Natural killer cell treated with Interleukin-12 subunit alpha and Interleukin-12 subunit beta and Interleukin-15 and Interleukin-18, amount 100 ng/mL, for 72 hours (primary cell): ENCODE measurements at regions not wholly inside any gene's neighbourhood (a gene's known extent, or its start where the extent isn't known, plus 50 kb on each side); places are given as distances from the start of the nearest gene placed in this dataset.

Source experiments
- ATAC-seq, 2 donors: fragments of 150-1000 bp; cut with Tn5 transposase in 1 of 2; sonication (Bioruptor Pico), chemical (Tn5 transposase) in 1 of 2; 2 replicates each; pipeline ENCODE4 v1.10.0; 2021
- DNase-seq: peaks from one replicate; pipeline ENCODE4 v3.0.0; 2022; ENCODE audit warnings: low spot score
- H3K27ac Mint-ChIP-seq, 2 donors: 1 replicate in 1 of 2; 2 replicates in 1 of 2; pipeline ENCODE4 v1.8.0; 2022; ENCODE audit warnings: mixed read lengths in 2 of 2, mild to moderate bottlenecking in 1 of 2, moderate library complexity in 1 of 2
- H3K27me3 Mint-ChIP-seq, 2 donors: 1 replicate in 1 of 2; 2 replicates in 1 of 2; pipeline ENCODE4 v1.8.0; 2022; ENCODE audit warnings: mixed read lengths in 2 of 2
- H3K36me3 Mint-ChIP-seq: one replicate; pipeline ENCODE4 v1.8.0; 2022; ENCODE audit warnings: mixed read lengths
- H3K4me1 Mint-ChIP-seq, 2 donors: 1 replicate in 1 of 2; 2 replicates in 1 of 2; pipeline ENCODE4 v1.8.0; 2022; ENCODE audit warnings: low read depth in 2 of 2, mixed read lengths in 2 of 2, mild to moderate bottlenecking in 1 of 2
- H3K4me3 Mint-ChIP-seq: one replicate; pipeline ENCODE4 v1.8.0; 2022; ENCODE audit warnings: mixed read lengths
- H3K9me3 Mint-ChIP-seq: 2 replicates; pipeline ENCODE4 v1.8.0; 2022; ENCODE audit warnings: mixed read lengths

DNA sequence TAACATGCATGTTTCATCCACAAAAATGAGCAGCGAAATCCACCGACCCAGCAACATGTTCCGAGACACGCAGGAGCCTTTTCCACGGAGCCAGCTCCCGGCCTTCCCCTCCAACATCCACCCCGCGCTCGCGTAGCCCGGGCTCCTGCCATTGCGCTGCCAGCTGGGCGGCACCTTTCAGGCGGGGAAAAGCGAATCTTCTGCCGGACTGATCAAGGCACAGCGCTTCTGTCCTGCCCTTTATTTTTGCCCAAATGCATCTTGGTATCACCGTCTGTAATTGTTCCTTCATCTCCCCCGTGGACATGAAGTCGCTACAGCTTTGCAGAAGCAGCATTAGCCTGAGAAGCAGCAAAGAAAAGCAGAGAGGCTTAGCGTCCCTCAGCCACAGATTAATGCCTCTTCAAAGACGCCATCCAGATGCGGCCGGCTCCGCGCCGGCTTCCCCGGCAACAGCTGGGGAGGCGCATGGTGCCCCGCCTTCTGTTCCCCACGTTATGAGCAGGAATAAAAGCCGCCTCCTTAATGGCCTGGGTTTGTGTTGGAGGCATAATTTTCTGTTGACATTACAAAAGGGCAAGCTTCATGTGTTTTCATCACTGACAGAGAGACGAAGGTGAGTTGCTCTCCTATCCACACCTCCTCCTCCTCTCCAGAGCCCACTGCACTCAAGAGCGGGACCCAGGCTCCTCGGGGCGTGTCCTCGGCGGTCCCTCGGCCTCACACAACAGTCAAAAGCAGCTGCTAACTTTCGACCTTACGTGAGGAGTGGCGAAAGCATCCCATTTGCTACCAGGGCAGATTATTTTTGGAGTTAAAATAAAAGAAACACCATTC lies 122.1 kb upstream of the SALL3 start:
- Mint-ChIP-seq H3K9me3 (peaks cover 5% of the 10 kb centered on the region), H3K4me1 (peaks cover 0 to 2% of the 10 kb centered on the region in 2 donors), H3K4me3 (no peak overlapping the region), H3K36me3 (no peaks in the 10 kb centered on the region), H3K27me3 (peaks cover 12 to 21% of the 10 kb centered on the region in 2 donors), H3K27ac (no peak overlapping the region)
- no peak for DNase-seq
- no peak for ATAC-seq

DNA sequence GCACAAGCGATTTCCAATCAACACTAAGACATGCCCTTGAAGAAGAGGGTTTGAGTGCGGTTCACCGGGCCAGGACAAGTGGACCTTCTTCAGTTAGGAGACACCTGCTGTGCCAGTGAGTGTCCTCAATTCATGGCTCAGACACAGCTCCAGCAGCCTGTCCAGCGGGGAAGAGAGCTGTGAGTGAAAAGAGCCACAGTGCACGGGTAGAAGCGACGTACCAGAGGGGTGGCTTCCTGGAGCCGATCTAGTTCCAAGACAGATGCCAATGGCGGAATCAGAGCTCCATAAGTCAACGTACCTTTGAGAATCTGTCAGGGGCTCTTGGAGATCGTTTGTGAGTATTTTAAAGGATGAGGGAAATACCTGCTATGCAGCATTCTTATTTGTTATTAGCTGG lies 119.9 kb upstream of the SALL3 start:
- ATAC-seq, result no peak
- Mint-ChIP-seq H3K36me3 (no peaks in the 10 kb centered on the region), H3K4me1 (no peaks in the 10 kb centered on the region), H3K27ac (no peak overlapping the region), H3K9me3 (no peaks in the 10 kb centered on the region), H3K27me3 (peaks cover 12 to 21% of the 10 kb centered on the region in 2 donors), H3K4me3 (no peak overlapping the region)
- no peak for DNase-seq

DNA sequence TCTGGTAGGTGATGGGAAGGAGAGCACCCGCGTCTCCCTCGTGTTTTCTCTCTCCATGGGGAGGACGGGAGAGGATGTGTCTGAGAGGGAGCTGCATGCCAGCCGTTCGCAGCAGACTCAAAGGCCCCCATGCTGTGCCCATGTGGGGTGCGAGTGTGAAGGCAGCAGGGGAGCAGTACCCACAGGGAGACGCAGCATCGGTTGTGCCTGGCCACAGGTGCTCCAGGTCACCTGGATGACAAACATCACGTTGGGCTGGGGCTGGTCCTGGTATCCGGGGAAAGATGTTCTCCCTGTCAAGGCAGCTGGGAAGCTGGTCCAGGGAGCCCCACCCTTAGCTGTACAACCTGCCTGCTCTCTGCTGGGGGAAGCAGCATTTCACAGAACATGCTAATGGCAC lies 119.5 kb upstream of the SALL3 start:
- Mint-ChIP-seq H3K9me3 (no peaks in the 10 kb centered on the region), H3K4me1 (no peaks in the 10 kb centered on the region), H3K27ac (no peak overlapping the region), H3K27me3 (peaks cover 12 to 21% of the 10 kb centered on the region in 2 donors), H3K36me3 (no peaks in the 10 kb centered on the region), H3K4me3 (no peak overlapping the region)
- ATAC-seq, result no peak
- DNase-seq, result no peak

DNA sequence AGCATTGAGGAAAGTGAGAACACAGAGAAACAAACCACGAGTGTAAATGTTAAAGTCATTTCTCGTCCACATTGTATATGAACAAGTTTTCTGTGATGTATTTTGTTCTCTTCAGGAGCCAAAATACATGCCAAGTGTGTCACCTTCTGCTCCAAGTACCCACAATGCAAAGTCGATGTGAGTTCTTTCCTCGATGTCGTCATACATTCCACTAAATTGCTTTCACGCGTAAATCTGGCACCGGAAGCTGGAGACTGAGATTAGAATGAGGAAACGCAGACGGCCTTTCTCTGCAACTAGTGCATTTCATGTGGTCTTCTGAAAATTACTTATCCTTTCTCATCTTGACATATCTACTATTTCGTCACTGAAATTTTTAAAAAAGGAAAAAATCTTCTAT lies 118.5 kb upstream of the SALL3 start:
- H3K36me3 Mint-ChIP-seq, result no peaks in the 10 kb centered on the region
- ATAC-seq, result no peak
- no peak for DNase-seq
- H3K27ac Mint-ChIP-seq, result no peak overlapping the region
- H3K4me1 Mint-ChIP-seq, result no peaks in the 10 kb centered on the region
- peaks cover 12 to 21% of the 10 kb centered on the region in 2 donors for H3K27me3 Mint-ChIP-seq
- H3K9me3 Mint-ChIP-seq, result no peaks in the 10 kb centered on the region
- H3K4me3 Mint-ChIP-seq, result no peak overlapping the region

DNA sequence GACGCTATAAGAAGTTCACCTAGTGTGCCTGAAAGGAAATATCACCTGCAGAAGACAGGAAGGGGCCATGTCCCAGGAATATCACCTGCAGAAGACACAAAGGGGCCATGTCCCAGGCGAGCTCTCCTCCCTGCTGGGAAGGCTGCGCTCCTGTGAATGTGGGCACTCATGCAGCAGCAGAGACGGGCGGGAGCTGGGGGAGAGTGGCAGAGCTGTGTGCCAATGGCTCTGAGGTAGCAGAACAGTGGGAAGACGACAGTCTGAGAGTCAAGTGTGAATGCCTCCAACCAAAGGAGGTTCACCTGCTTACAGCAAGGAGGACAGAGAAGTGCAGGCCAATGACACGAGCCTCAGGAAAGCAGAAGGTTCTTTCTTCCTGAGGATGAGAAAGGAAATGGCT lies 117.9 kb upstream of the SALL3 start:
- ATAC-seq (no peak), DNase-seq (no peak)
- Mint-ChIP-seq H3K27ac (no peak overlapping the region), H3K9me3 (no peaks in the 10 kb centered on the region), H3K4me1 (no peaks in the 10 kb centered on the region), H3K4me3 (no peak overlapping the region), H3K36me3 (no peaks in the 10 kb centered on the region), H3K27me3 (peaks cover 12 to 21% of the 10 kb centered on the region in 2 donors)

DNA sequence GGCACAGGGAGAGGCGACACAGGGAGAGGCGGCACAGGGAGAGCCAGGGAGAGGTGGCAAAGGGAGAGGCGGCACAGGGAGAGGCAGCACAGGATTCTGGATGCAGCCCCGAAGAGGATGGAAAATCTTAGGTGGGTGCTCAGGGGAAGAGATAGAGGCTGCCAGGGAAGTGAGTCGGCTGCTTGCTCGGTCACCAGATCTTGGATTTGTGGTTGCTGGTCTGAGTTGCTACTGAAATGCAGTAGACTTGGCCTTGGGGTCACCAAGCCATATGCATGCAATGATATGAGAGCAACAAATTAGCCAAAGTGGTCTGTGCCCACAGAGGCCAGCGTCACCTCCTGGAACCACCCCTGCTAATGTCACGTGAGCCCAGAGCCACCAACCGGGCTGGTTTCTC lies 117.2 kb upstream of the SALL3 start:
- Mint-ChIP-seq H3K27me3 (peaks cover 12 to 21% of the 10 kb centered on the region in 2 donors), H3K36me3 (no peaks in the 10 kb centered on the region), H3K4me1 (no peaks in the 10 kb centered on the region), H3K9me3 (no peaks in the 10 kb centered on the region), H3K27ac (no peak overlapping the region), H3K4me3 (no peak overlapping the region)
- ATAC-seq, result no peak
- DNase-seq, result no peak

DNA sequence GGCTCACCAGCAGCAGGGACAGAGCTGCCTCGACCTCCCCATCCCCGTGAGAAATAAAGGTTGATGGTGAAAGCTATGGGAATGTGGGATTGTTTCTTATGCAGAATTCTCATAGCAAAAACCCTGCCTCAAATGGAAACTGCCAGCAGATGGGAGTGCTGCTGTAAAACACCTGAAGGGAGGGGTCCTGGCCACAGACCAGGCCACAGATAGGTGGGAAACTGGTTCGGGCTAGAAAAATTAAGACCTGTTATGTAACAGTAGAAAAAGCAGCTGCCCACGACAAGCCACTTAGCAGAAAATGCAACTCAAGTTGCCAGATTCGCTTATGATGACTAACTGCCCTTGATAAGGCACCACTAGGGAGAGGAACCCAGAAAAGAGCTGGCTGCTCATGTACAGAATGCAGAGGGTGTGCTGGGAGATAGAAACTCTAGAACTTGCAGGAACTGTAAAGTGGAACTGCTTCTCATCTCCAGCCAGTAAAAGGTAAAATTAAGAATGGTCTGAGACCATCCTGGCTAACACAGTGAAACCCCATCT lies 114.5 kb upstream of the SALL3 start:
- H3K36me3 Mint-ChIP-seq, result no peaks in the 10 kb centered on the region
- H3K4me1 Mint-ChIP-seq, result no peaks in the 10 kb centered on the region
- H3K27ac Mint-ChIP-seq, result no peak overlapping the region
- H3K27me3 Mint-ChIP-seq, result peaks cover 9 to 21% of the 10 kb centered on the region in 2 donors
- no peak overlapping the region for H3K4me3 Mint-ChIP-seq
- DNase-seq (no peak), ATAC-seq (no peak)
- no peaks in the 10 kb centered on the region for H3K9me3 Mint-ChIP-seq

DNA sequence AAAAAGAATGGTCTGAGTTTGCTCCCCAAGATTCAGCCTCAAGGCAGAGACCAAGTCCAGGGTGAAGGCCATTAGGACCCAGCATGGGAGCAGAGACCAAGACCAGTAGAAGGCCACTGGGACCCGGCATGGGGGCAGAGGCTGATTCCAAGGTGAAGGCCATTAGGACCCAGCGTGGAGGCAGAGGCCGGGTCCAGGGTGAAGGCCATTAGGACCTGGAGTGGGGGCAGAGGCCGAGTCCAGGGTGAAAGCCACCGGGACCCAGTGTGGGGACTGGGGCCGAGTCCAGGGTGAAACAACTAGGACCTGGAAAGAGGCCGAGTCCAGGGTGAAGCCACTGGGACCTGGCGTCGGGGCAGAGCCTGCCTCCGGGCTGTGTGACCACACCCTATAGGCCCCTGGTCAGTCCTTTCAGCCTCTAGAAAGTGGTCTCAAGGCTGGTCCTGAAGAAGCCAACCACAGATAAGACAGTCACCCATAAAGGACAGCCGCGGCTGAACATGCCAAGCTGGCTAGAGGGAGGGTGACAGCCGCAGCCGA lies 113.8 kb upstream of the SALL3 start:
- Mint-ChIP-seq H3K9me3 (no peaks in the 10 kb centered on the region), H3K27ac (no peak overlapping the region), H3K4me1 (no peaks in the 10 kb centered on the region), H3K4me3 (no peak overlapping the region), H3K27me3 (peaks cover 7 to 15% of the 10 kb centered on the region in 2 donors), H3K36me3 (no peaks in the 10 kb centered on the region)
- ATAC-seq (peak in 1 of 2 donors; percentile 45), DNase-seq (no peak)

DNA sequence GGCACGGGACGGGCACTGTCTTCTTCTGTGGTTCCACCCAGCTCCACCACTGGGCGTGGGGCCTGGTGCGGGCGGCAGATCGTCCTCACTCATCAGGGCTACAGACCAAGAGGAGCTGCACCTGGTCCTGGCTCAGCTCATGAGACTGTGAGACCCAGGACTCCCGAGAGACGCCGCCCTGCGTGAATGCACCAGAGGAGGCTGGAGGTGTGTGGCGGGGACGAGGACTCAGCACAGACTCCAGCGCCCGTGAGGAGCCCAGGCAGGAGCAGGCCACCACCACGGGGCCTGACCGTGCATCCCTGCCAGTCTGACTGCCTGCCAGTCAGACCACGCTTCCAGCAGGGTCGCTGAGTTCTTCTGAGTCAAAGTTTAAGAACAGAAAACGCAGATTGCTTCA lies 112.5 kb upstream of the SALL3 start:
- Mint-ChIP-seq H3K9me3 (no peaks in the 10 kb centered on the region), H3K27ac (no peak overlapping the region)

DNA sequence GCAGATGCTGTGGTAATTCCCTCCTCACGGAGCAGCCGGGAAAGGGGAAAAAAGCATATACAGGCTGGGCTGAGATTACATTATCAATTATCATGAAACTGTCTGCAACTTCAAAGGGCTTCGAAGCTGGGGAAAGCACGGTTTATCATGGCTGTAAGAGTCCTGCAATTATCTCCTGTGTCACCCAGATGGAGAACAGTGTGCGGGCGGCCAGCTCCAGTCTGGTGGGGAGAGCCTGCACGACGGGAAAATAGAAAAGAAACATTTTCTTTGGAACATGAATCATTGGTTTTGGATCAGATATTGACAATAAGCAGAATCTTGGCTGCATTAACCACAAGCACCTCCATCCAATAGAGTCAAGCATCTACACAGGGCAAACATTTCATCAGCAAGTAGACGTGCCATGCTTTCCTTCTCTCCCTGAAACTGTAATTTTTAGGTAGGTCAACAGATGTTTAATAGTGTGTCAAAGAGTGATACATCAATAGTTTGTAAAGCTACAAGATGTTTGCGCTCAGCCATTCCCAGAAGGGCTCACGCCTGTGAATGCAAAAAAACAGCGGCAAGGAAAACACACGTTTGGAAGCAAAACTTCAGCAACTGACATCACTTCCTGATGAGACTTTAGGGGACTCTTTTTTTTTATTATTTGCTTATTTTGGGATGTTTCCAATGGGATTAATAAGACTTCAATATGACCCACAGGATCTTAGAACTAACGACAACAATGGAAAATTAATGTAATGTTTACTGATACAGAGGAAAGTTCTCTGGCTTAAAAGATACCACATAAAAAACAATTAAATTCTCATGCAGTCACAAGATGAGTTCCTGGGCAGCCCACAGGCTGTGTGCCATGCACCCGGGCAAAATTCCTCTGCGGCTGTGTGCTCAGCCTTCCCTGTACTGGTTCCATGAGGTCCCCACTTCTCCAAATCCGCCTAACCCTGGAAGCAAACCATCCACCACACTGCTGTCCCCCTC lies 111.0 kb upstream of the SALL3 start:
- H3K27me3 Mint-ChIP-seq, result no peaks in the 10 kb centered on the region
- no peaks in the 10 kb centered on the region for H3K36me3 Mint-ChIP-seq
- H3K27ac Mint-ChIP-seq, result no peak overlapping the region

More for the DNA sequence above, 112.5 kb upstream of the SALL3 start:
- DNase-seq (no peak), ATAC-seq (peak in 1 of 2 donors; percentile 49)
- H3K27me3 Mint-ChIP-seq, result peaks cover 2 to 4% of the 10 kb centered on the region in 2 donors
- H3K4me3 Mint-ChIP-seq, result no peak overlapping the region
- no peaks in the 10 kb centered on the region for H3K36me3 Mint-ChIP-seq
- H3K4me1 Mint-ChIP-seq, result no peaks in the 10 kb centered on the region

DNA sequence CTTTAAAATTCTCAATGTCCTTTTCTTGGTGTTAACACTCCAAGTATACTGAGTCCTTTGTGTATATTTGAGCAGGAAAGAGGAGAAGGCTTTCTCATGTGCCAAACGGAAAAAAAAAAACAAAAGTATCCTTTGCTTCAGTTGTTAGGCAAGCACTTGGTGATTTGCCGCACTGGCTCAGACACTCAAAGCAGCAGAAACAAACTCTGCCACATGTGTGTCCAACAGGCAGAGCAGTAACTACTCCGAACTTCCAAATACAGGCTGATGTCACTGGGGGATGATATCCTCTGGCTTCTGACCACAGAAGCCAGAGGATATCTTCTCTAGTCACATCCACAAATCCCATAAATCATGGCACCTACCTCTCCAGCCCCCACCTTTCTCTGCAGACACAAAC lies 108.0 kb upstream of the SALL3 start:
- no peaks in the 10 kb centered on the region for H3K9me3 Mint-ChIP-seq
- no peak overlapping the region for H3K27ac Mint-ChIP-seq
- H3K36me3 Mint-ChIP-seq, result no peaks in the 10 kb centered on the region
- H3K27me3 Mint-ChIP-seq, result peaks cover 2% of the 10 kb centered on the region in 2 donors
- ATAC-seq (no peak), DNase-seq (no peak)
- no peak overlapping the region for H3K4me3 Mint-ChIP-seq
- no peaks in the 10 kb centered on the region for H3K4me1 Mint-ChIP-seq

More for the DNA sequence above, 111.0 kb upstream of the SALL3 start:
- Mint-ChIP-seq H3K9me3 (no peaks in the 10 kb centered on the region), H3K4me3 (no peak overlapping the region), H3K4me1 (no peaks in the 10 kb centered on the region)
- DNase-seq (no peak), ATAC-seq (no peak)

DNA sequence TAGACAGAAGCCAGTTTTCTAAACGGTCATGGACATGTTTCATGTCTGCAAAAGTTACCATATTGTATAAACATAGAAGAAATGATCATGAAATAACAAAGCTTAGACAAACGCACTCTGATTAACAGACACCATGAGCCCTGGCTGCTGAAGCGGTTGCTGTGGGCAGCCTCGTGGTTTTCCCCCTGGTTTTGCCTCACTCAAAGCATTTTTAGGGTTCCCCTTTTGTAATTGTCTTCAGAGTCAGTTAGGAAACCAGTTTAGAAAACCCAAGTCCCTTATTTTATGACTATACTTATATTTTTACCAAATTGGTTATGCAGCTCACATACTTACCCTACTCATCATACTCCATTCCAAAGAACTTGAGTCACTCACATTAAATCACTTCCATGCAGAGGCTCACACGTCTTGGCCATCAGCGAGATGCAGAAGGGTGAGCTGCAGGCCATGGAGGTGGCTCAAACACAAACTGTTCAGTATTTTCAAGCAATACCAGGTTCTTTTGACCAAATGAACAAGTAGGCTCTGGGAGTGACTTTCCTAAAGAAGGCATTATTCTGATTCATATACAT lies 105.6 kb upstream of the SALL3 start:
- no peak overlapping the region for H3K4me3 Mint-ChIP-seq
- no peak for ATAC-seq
- no peaks in the 10 kb centered on the region for H3K36me3 Mint-ChIP-seq
- H3K27me3 Mint-ChIP-seq, result peaks cover 13 to 22% of the 10 kb centered on the region in 2 donors
- no peak overlapping the region for H3K27ac Mint-ChIP-seq
- H3K4me1 Mint-ChIP-seq, result no peaks in the 10 kb centered on the region
- DNase-seq, result no peak
- no peaks in the 10 kb centered on the region for H3K9me3 Mint-ChIP-seq

DNA sequence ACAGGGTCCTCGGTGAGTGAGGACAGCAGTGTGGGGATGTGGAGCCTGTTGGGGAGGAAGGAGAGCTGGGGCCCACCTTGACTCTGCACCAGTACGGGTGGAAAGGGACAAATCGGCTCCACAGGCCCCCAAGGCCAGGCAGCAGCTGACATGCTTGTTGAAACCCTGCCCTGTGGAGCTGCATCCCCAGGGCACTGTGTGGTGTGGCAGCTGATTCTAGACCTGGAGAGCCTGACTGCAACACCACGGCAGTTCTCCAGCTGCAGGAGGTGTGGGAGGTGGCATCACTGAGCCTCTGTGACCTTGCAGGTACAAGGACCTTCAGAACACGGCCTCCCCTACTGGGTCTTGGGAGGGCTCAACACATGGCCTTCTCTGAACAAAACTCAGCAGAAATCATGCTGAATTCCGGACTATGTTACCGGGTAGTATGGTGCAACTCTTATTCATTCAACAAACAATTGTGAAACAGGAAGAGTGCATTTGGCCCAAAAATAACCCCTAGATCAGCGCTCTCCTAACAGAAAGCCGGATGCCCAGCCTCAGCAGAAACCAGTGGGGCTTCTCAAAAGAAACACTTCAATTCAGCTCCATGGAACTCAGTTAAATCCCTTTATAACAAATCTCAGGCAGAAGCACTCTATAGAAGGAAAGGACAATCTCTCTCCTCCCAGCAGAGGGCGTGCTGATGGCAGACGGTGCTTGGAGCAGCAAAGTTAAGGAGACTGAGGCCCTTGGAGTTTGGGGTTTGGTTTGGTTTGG lies 104.4 kb upstream of the SALL3 start:
- ATAC-seq (peak in 1 of 2 donors; percentile 9), DNase-seq (no peak)
- Mint-ChIP-seq H3K9me3 (no peaks in the 10 kb centered on the region), H3K36me3 (no peaks in the 10 kb centered on the region), H3K27ac (no peak overlapping the region), H3K27me3 (peaks cover 13 to 22% of the 10 kb centered on the region in 2 donors), H3K4me1 (no peaks in the 10 kb centered on the region), H3K4me3 (no peak overlapping the region)
